C4-2B (cell line): ENCODE measurements at regions not wholly inside any gene's neighbourhood (a gene's known extent, or its start where the extent isn't known, plus 50 kb on each side); places are given as distances from the start of the nearest gene placed in this dataset.
"Not testable (repeated sequence)": the region's sequence is repeated elsewhere in the genome, so short reads cannot be mapped to it uniquely, and the experiment has no call there.

ENCODE experiments used
- CTCF ChIP-seq: fragments of 450-650 bp; conservative IDR thresholded peaks from 2 replicates; pipeline ENCODE4 v1.5.1; 2017; ENCODE audit warnings: mild to moderate bottlenecking
- ZFX ChIP-seq: fragments of 450-650 bp; IDR thresholded peaks from 2 replicates; pipeline ENCODE4 v1.6.1; 2017

- not testable (repeated sequence) for TF ChIP-seq CTCF, ZFX
Observed at GRCh38 chr11:3509563-3509962, 130.6 kb upstream of the ZNF195 start.
